CD8-positive, alpha-beta memory T cell (primary cell): ENCODE measurements at regions not wholly inside any gene's neighbourhood (a gene's known extent, or its start where the extent isn't known, plus 50 kb on each side); places are given as distances from the start of the nearest gene placed in this dataset.

Source experiments
- CTCF ChIA-PET: fragments of 350-600 bp; sonication (Branson Sonifier 250); formaldehyde crosslinking; loops from one replicate; lab custom pipeline; 2021; ENCODE audit warnings: antibody characterized with exemption; lab: Charles Lee
- POLR2A ChIA-PET: fragments of 350-600 bp; sonication (Branson Sonifier 250); formaldehyde crosslinking; loops from one replicate; lab custom pipeline; 2021; ENCODE audit warnings: antibody characterized with exemption; lab: Charles Lee
- DNase-seq, 5 donors: peaks; one replicate each; pipeline versions ENCODE4 v3.0.0 to v3.0.0-alpha.2; 2020 to 2022; ENCODE audit warnings: mixed read lengths in 1 of 5
- H3K27ac ChIP-seq: one replicate; pipeline ENCODE4 v1.7.0; 2013; ENCODE audit warnings: low read depth, mild to moderate bottlenecking, low read length, moderate library complexity
- H3K27me3 ChIP-seq: 2 replicates; pipeline ENCODE4 v1.7.0; 2013; ENCODE audit warnings: low read length, mild to moderate bottlenecking; ENCODE audit not compliant: insufficient read depth, poor library complexity, severe bottlenecking
- H3K36me3 ChIP-seq: 2 replicates; pipeline ENCODE4 v1.7.0; 2013; ENCODE audit warnings: mild to moderate bottlenecking, low read length, moderate library complexity; ENCODE audit not compliant: insufficient read depth
- H3K4me1 ChIP-seq: 2 replicates; pipeline ENCODE4 v1.7.0; 2013; ENCODE audit warnings: mild to moderate bottlenecking, low read length, moderate library complexity; ENCODE audit not compliant: insufficient read depth
- H3K4me3 ChIP-seq: 2 replicates; pipeline ENCODE4 v1.7.0; 2013; ENCODE audit warnings: mild to moderate bottlenecking, low read length
- H3K9me3 ChIP-seq: 2 replicates; pipeline ENCODE4 v1.7.0; 2013; ENCODE audit warnings: mild to moderate bottlenecking, low read length
- H3K27ac Mint-ChIP-seq, 8 donors: one replicate each; pipeline ENCODE4 v1.8.0; 2020 to 2021; ENCODE audit warnings: mixed read lengths in 8 of 8, mild to moderate bottlenecking in 6 of 8, inconsistent platforms in 3 of 8, moderate library complexity in 3 of 8
- H3K27me3 Mint-ChIP-seq, 2 donors: one replicate each; pipeline ENCODE4 v1.8.0; 2020 to 2021; ENCODE audit warnings: mixed read lengths in 2 of 2, mild to moderate bottlenecking in 1 of 2, moderate library complexity in 1 of 2
- H3K36me3 Mint-ChIP-seq, 3 donors: one replicate each; pipeline ENCODE4 v1.8.0; 2020 to 2021; ENCODE audit warnings: mixed read lengths in 3 of 3, inconsistent platforms in 1 of 3, mild to moderate bottlenecking in 1 of 3
- H3K4me1 Mint-ChIP-seq, 3 donors: one replicate each; pipeline ENCODE4 v1.8.0; 2020 to 2021; ENCODE audit warnings: mixed read lengths in 3 of 3, inconsistent platforms in 1 of 3, mild to moderate bottlenecking in 1 of 3
- H3K4me3 Mint-ChIP-seq, 7 donors: one replicate each; pipeline ENCODE4 v1.8.0; 2020 to 2021; ENCODE audit warnings: mixed read lengths in 7 of 7, mild to moderate bottlenecking in 6 of 7, moderate library complexity in 4 of 7, inconsistent platforms in 2 of 7
- H3K9me3 Mint-ChIP-seq, 5 donors: one replicate each; pipeline ENCODE4 v1.8.0; 2020 to 2022; ENCODE audit warnings: mixed read lengths in 5 of 5, mild to moderate bottlenecking in 3 of 5, moderate library complexity in 2 of 5, inconsistent platforms in 1 of 5

GRCh38 chr2:139876964-139877363 lies 1096.8 kb upstream of the NXPH2 start:
- no peaks in the 10 kb centered on the region for H3K4me1 ChIP-seq
- no peaks in the 10 kb centered on the region for H3K9me3 ChIP-seq
- DNase-seq: no peak
- H3K9me3 Mint-ChIP-seq: peaks cover 0 to 31% (median 2%) of the 10 kb centered on the region in 5 donors
- H3K36me3 ChIP-seq: no peaks in the 10 kb centered on the region
- H3K27me3 ChIP-seq: no peaks in the 10 kb centered on the region
- CTCF ChIA-PET: no interaction called here
- H3K27ac Mint-ChIP-seq: no peak overlapping the region
- H3K27me3 Mint-ChIP-seq: no peaks in the 10 kb centered on the region
- no peaks in the 10 kb centered on the region for H3K36me3 Mint-ChIP-seq
- H3K4me3 ChIP-seq: no peak overlapping the region
- POLR2A ChIA-PET: no interaction called here
- no peak overlapping the region for H3K4me3 Mint-ChIP-seq
- no peaks in the 10 kb centered on the region for H3K4me1 Mint-ChIP-seq
- H3K27ac ChIP-seq: no peak overlapping the region

GRCh38 chr2:139876321-139876720 lies 1096.1 kb upstream of the NXPH2 start:
- Mint-ChIP-seq H3K4me1 (no peaks in the 10 kb centered on the region), H3K27ac (no peak overlapping the region), H3K36me3 (no peaks in the 10 kb centered on the region), H3K9me3 (peaks cover 0 to 31% (median 2%) of the 10 kb centered on the region in 5 donors), H3K27me3 (no peaks in the 10 kb centered on the region), H3K4me3 (no peak overlapping the region)
- Histone ChIP-seq H3K27ac (no peak overlapping the region), H3K4me3 (no peak overlapping the region), H3K27me3 (no peaks in the 10 kb centered on the region), H3K4me1 (no peaks in the 10 kb centered on the region), H3K9me3 (no peaks in the 10 kb centered on the region), H3K36me3 (no peaks in the 10 kb centered on the region)
- ChIA-PET POLR2A (no interaction called here), CTCF (no interaction called here)
- DNase-seq: no peak

GRCh38 chr2:139872503-139872902 lies 1092.3 kb upstream of the NXPH2 start:
- H3K27me3 ChIP-seq: no peaks in the 10 kb centered on the region
- H3K9me3 ChIP-seq: no peaks in the 10 kb centered on the region
- Mint-ChIP-seq H3K4me1 (no peaks in the 10 kb centered on the region), H3K4me3 (no peak overlapping the region), H3K9me3 (peaks cover 3 to 44% (median 6%) of the 10 kb centered on the region in 5 donors), H3K27ac (no peak overlapping the region), H3K27me3 (no peaks in the 10 kb centered on the region), H3K36me3 (no peaks in the 10 kb centered on the region)
- ChIA-PET CTCF (no interaction called here), POLR2A (no interaction called here)
- no peak overlapping the region for H3K4me3 ChIP-seq
- DNase-seq: no peak
- no peaks in the 10 kb centered on the region for H3K4me1 ChIP-seq
- no peaks in the 10 kb centered on the region for H3K36me3 ChIP-seq
- no peak overlapping the region for H3K27ac ChIP-seq

GRCh38 chr2:139872032-139872431 lies 1091.8 kb upstream of the NXPH2 start:
- H3K4me1 Mint-ChIP-seq: no peaks in the 10 kb centered on the region
- no peak for DNase-seq
- Histone ChIP-seq H3K4me3 (no peak overlapping the region), H3K36me3 (no peaks in the 10 kb centered on the region), H3K9me3 (no peaks in the 10 kb centered on the region), H3K27ac (no peak overlapping the region), H3K4me1 (no peaks in the 10 kb centered on the region), H3K27me3 (no peaks in the 10 kb centered on the region)
- no peaks in the 10 kb centered on the region for H3K36me3 Mint-ChIP-seq
- POLR2A ChIA-PET: no interaction called here
- no peaks in the 10 kb centered on the region for H3K27me3 Mint-ChIP-seq
- CTCF ChIA-PET: no interaction called here
- H3K27ac Mint-ChIP-seq: no peak overlapping the region
- H3K9me3 Mint-ChIP-seq: peaks cover 3 to 39% (median 9%) of the 10 kb centered on the region in 5 donors
- no peak overlapping the region for H3K4me3 Mint-ChIP-seq

GRCh38 chr2:139867601-139868226 lies 1087.5 kb upstream of the NXPH2 start:
- Histone ChIP-seq H3K9me3 (no peaks in the 10 kb centered on the region), H3K27ac (no peak overlapping the region), H3K36me3 (no peaks in the 10 kb centered on the region), H3K4me1 (no peaks in the 10 kb centered on the region), H3K27me3 (no peaks in the 10 kb centered on the region), H3K4me3 (no peak overlapping the region)
- Mint-ChIP-seq H3K27me3 (no peaks in the 10 kb centered on the region), H3K27ac (no peak overlapping the region), H3K36me3 (no peaks in the 10 kb centered on the region), H3K9me3 (peaks cover 3 to 40% (median 13%) of the 10 kb centered on the region in 5 donors), H3K4me3 (no peak overlapping the region), H3K4me1 (no peaks in the 10 kb centered on the region)
- DNase-seq: no peak
- ChIA-PET CTCF (no interaction called here), POLR2A (no interaction called here)

- no peak overlapping the region for H3K27ac ChIP-seq
- H3K4me1 ChIP-seq: no peaks in the 10 kb centered on the region
- no peak overlapping the region for H3K4me3 Mint-ChIP-seq
- H3K27ac Mint-ChIP-seq: no peak overlapping the region
- peaks cover 2 to 43% (median 17%) of the 10 kb centered on the region in 5 donors for H3K9me3 Mint-ChIP-seq
- H3K27me3 ChIP-seq: no peaks in the 10 kb centered on the region
- POLR2A ChIA-PET: no interaction called here
- no peak overlapping the region for H3K4me3 ChIP-seq
- no peaks in the 10 kb centered on the region for H3K9me3 ChIP-seq
- peaks cover 0 to 1% of the 10 kb centered on the region in 2 donors for H3K27me3 Mint-ChIP-seq
- H3K36me3 ChIP-seq: no peaks in the 10 kb centered on the region
- DNase-seq: no peak
- CTCF ChIA-PET: no interaction called here
- no peaks in the 10 kb centered on the region for H3K4me1 Mint-ChIP-seq
- no peaks in the 10 kb centered on the region for H3K36me3 Mint-ChIP-seq
Observed at GRCh38 chr2:139864821-139865302, 1084.7 kb upstream of the NXPH2 start.

GRCh38 chr2:139854769-139855483 lies 1074.7 kb upstream of the NXPH2 start:
- Histone ChIP-seq H3K4me3 (no peak overlapping the region), H3K27me3 (no peaks in the 10 kb centered on the region), H3K9me3 (no peaks in the 10 kb centered on the region), H3K4me1 (no peaks in the 10 kb centered on the region), H3K27ac (no peak overlapping the region), H3K36me3 (no peaks in the 10 kb centered on the region)
- H3K27ac Mint-ChIP-seq: no peak overlapping the region
- no peaks in the 10 kb centered on the region for H3K4me1 Mint-ChIP-seq
- H3K9me3 Mint-ChIP-seq: peaks cover 3 to 25% (median 14%) of the 10 kb centered on the region in 5 donors
- H3K4me3 Mint-ChIP-seq: no peak overlapping the region
- DNase-seq: no peak
- POLR2A ChIA-PET: no interaction called here
- H3K27me3 Mint-ChIP-seq: no peaks in the 10 kb centered on the region
- CTCF ChIA-PET: no interaction called here
- no peaks in the 10 kb centered on the region for H3K36me3 Mint-ChIP-seq

- POLR2A ChIA-PET: no interaction called here
- DNase-seq: no peak
- H3K9me3 Mint-ChIP-seq: peaks cover 1 to 20% (median 14%) of the 10 kb centered on the region in 5 donors
- H3K4me3 Mint-ChIP-seq: no peak overlapping the region
- H3K27me3 Mint-ChIP-seq: no peaks in the 10 kb centered on the region
- Histone ChIP-seq H3K4me1 (no peaks in the 10 kb centered on the region), H3K27me3 (no peaks in the 10 kb centered on the region), H3K4me3 (no peak overlapping the region), H3K36me3 (no peaks in the 10 kb centered on the region), H3K9me3 (no peaks in the 10 kb centered on the region), H3K27ac (no peak overlapping the region)
- CTCF ChIA-PET: no interaction called here
- H3K27ac Mint-ChIP-seq: no peak overlapping the region
- H3K36me3 Mint-ChIP-seq: no peaks in the 10 kb centered on the region
- no peaks in the 10 kb centered on the region for H3K4me1 Mint-ChIP-seq
Observed at GRCh38 chr2:139850254-139850890, 1070.2 kb upstream of the NXPH2 start.
